SH-SY5Y (cell line): ENCODE measurements at regions not wholly inside any gene's neighbourhood (a gene's known extent, or its start where the extent isn't known, plus 50 kb on each side); places are given as distances from the start of the nearest gene placed in this dataset.

Source experiments
- GATA2 ChIP-seq: IDR thresholded peaks from 2 replicates; pipeline ENCODE4 v1.6.1; 2011; ENCODE audit warnings: mild to moderate bottlenecking, low read depth, low read length
- GATA3 ChIP-seq: IDR thresholded peaks from 2 replicates; pipeline ENCODE4 v1.6.1; 2011; ENCODE audit warnings: low read depth, mild to moderate bottlenecking, low read length, moderate library complexity

- TF ChIP-seq GATA2, result no peak
- no peak for TF ChIP-seq GATA3
Measured at GRCh38 chr6:109285366-109285765, 96.9 kb downstream of the CD164 start.
